H9 (cell line): ENCODE measurements at regions not wholly inside any gene's neighbourhood (a gene's known extent, or its start where the extent isn't known, plus 50 kb on each side); places are given as distances from the start of the nearest gene placed in this dataset.

Source experiments
- DNase-seq: peaks from one replicate; pipeline ENCODE4 v3.0.0-alpha.2; 2017
- H2AFZ ChIP-seq: one replicate; pipeline ENCODE4 v1.6.1; 2013; ENCODE audit warnings: mild to moderate bottlenecking, low read length, control low read depth, moderate library complexity
- H2AK5ac ChIP-seq: 2 replicates; pipeline ENCODE4 v1.6.1; 2013; ENCODE audit warnings: low read length, control low read depth, mixed read lengths; ENCODE audit not compliant: insufficient read length
- H2BK120ac ChIP-seq: one replicate; pipeline ENCODE4 v1.6.1; 2013; ENCODE audit warnings: low read depth, mild to moderate bottlenecking, low read length, control low read depth, inconsistent platforms; ENCODE audit not compliant: poor library complexity, severe bottlenecking
- H2BK12ac ChIP-seq: 2 replicates; pipeline ENCODE4 v1.6.1; 2013; ENCODE audit warnings: low read length, control low read depth, mixed read lengths, low read depth; ENCODE audit not compliant: insufficient read length
- H2BK15ac ChIP-seq: 2 replicates; pipeline ENCODE4 v1.6.1; 2013; ENCODE audit warnings: low read depth, low read length, control low read depth
- H2BK20ac ChIP-seq: one replicate; pipeline ENCODE4 v1.6.1; 2013; ENCODE audit warnings: low read depth, mild to moderate bottlenecking, low read length, control low read depth, inconsistent platforms; ENCODE audit not compliant: poor library complexity, severe bottlenecking
- H2BK5ac ChIP-seq: 2 replicates; pipeline ENCODE4 v1.6.1; 2013; ENCODE audit warnings: low read length, control low read depth, mixed read lengths; ENCODE audit not compliant: insufficient read length
- H3K14ac ChIP-seq: 2 replicates; pipeline ENCODE4 v1.6.1; 2013; ENCODE audit warnings: low read length, control low read depth; ENCODE audit not compliant: insufficient read depth
- H3K18ac ChIP-seq: 2 replicates; pipeline ENCODE4 v1.6.1; 2013; ENCODE audit warnings: low read depth, mild to moderate bottlenecking, mixed read lengths, low read length, control low read depth; ENCODE audit not compliant: insufficient read length
- H3K23ac ChIP-seq: 2 replicates; pipeline ENCODE4 v1.6.1; 2013; ENCODE audit warnings: low read length, control low read depth, mixed read lengths, low read depth; ENCODE audit not compliant: insufficient read length
- H3K23me2 ChIP-seq: 2 replicates; pipeline ENCODE4 v1.6.1; 2013; ENCODE audit warnings: low read depth, mild to moderate bottlenecking, mixed read lengths, low read length, control low read depth; ENCODE audit not compliant: insufficient read length, poor library complexity, severe bottlenecking
- H3K27ac ChIP-seq: 2 replicates; pipeline ENCODE4 v1.5.1; 2013; ENCODE audit warnings: low read length, control low read depth, mixed read lengths, low read depth; ENCODE audit not compliant: insufficient read length
- H3K27me3 ChIP-seq: 2 replicates; pipeline ENCODE4 v1.6.1; 2013; ENCODE audit warnings: low read length, control low read depth, inconsistent platforms; ENCODE audit not compliant: insufficient read depth
- H3K4ac ChIP-seq: 2 replicates; pipeline ENCODE4 v1.6.1; 2013; ENCODE audit warnings: low read depth, mild to moderate bottlenecking, control low read depth, inconsistent platforms, low read length, moderate library complexity
- H3K4me1 ChIP-seq: 2 replicates; pipeline ENCODE4 v1.6.1; 2013; ENCODE audit warnings: low read length, control low read depth, inconsistent platforms; ENCODE audit not compliant: insufficient read depth
- H3K4me2 ChIP-seq: 2 replicates; pipeline ENCODE4 v1.6.1; 2013; ENCODE audit warnings: low read length, control low read depth, mixed read lengths; ENCODE audit not compliant: insufficient read length, insufficient read depth
- H3K56ac ChIP-seq: 2 replicates; pipeline ENCODE4 v1.6.1; 2013; ENCODE audit warnings: low read depth, mild to moderate bottlenecking, mixed read lengths, low read length, control low read depth; ENCODE audit not compliant: insufficient read length
- H3K79me1 ChIP-seq: 2 replicates; pipeline ENCODE4 v1.6.1; 2013; ENCODE audit warnings: low read depth, mild to moderate bottlenecking, moderate library complexity, low read length, control low read depth, inconsistent platforms; ENCODE audit not compliant: insufficient read depth, poor library complexity, severe bottlenecking
- H3K79me2 ChIP-seq: 2 replicates; pipeline ENCODE4 v1.6.1; 2013; ENCODE audit warnings: low read length, control low read depth, inconsistent platforms; ENCODE audit not compliant: insufficient read depth
- H3K9ac ChIP-seq: 2 replicates; pipeline ENCODE4 v1.6.1; 2013; ENCODE audit warnings: low read length, control low read depth, mixed read lengths; ENCODE audit not compliant: insufficient read length; ENCODE audit errors: extremely low read depth
- H3K9me3 ChIP-seq: one replicate; pipeline ENCODE4 v1.6.1; 2013; ENCODE audit warnings: low read depth, low read length, inconsistent platforms; ENCODE audit not compliant: control insufficient read depth
- H3T11ph ChIP-seq: one replicate; pipeline ENCODE4 v1.6.1; 2013; ENCODE audit warnings: mild to moderate bottlenecking, low read length, control low read depth, inconsistent platforms
- H4K20me1 ChIP-seq: one replicate; pipeline ENCODE4 v1.6.1; 2013; ENCODE audit not compliant: control insufficient read depth, insufficient read length, insufficient read depth
- H4K5ac ChIP-seq: 2 replicates; pipeline ENCODE4 v1.6.1; 2013; ENCODE audit warnings: low read depth, mild to moderate bottlenecking, mixed read lengths, low read length, control low read depth; ENCODE audit not compliant: insufficient read length
- H4K8ac ChIP-seq: replicated peaks from 2 replicates; pipeline ENCODE4 v1.6.1; 2013; ENCODE audit warnings: low read length, control low read depth, mixed read lengths, low read depth; ENCODE audit not compliant: insufficient read length
- H4K91ac ChIP-seq: 2 replicates; pipeline ENCODE4 v1.6.1; 2013; ENCODE audit warnings: low read depth, mild to moderate bottlenecking, moderate library complexity, mixed read lengths, low read length, control low read depth; ENCODE audit not compliant: insufficient read length
- H3K27ac Mint-ChIP-seq, 3 experiments: 2 replicates in 2 of 3; 3 replicates in 1 of 3; pipeline ENCODE4 v1.8.0; 2020 to 2021; ENCODE audit warnings: mixed read lengths in 3 of 3, mild to moderate bottlenecking in 1 of 3, moderate library complexity in 1 of 3
- H3K27me3 Mint-ChIP-seq: 2 replicates; pipeline ENCODE4 v1.8.0; 2021; ENCODE audit warnings: low read depth, mild to moderate bottlenecking, moderate library complexity, mixed read lengths
- H3K36me3 Mint-ChIP-seq, 3 experiments: 2 replicates in 2 of 3; 3 replicates in 1 of 3; pipeline ENCODE4 v1.8.0; 2020 to 2021; ENCODE audit warnings: low read depth in 3 of 3, mixed read lengths in 3 of 3; ENCODE audit not compliant: insufficient read depth in 1 of 3
- H3K4me1 Mint-ChIP-seq, 2 experiments: 2 replicates each; pipeline ENCODE4 v1.8.0; 2020; ENCODE audit warnings: mixed read lengths in 2 of 2
- H3K4me3 Mint-ChIP-seq, 2 experiments: 2 replicates in 1 of 2; 3 replicates in 1 of 2; pipeline ENCODE4 v1.8.0; 2020 to 2021; ENCODE audit warnings: mild to moderate bottlenecking in 2 of 2, mixed read lengths in 2 of 2, moderate library complexity in 1 of 2
- H3K9me3 Mint-ChIP-seq, 2 experiments: 2 replicates in 1 of 2; 3 replicates in 1 of 2; pipeline ENCODE4 v1.8.0; 2020; ENCODE audit warnings: mild to moderate bottlenecking in 2 of 2, mixed read lengths in 2 of 2, moderate library complexity in 1 of 2
- CTCF ChIP-seq: fragments of 200-600 bp; sonication (generic); conservative IDR thresholded peaks from 3 replicates; pipeline ENCODE4 v1.8.0; 2021; ENCODE audit warnings: antibody characterized with exemption, mild to moderate bottlenecking
- WGBS: extraction: QIAGEN DNeasy Blood & Tissue Kit; methylation state at CpG from one replicate; pipeline ENCODE4 v1.1.7; 2013; ENCODE audit warnings: missing lambda C conversion rate, low lambda C conversion rate, mixed read lengths; ENCODE audit not compliant: insufficient read length; ENCODE audit errors: extremely low coverage; 5-methylcytosine and 5-hydroxymethylcytosine counted together

DNA sequence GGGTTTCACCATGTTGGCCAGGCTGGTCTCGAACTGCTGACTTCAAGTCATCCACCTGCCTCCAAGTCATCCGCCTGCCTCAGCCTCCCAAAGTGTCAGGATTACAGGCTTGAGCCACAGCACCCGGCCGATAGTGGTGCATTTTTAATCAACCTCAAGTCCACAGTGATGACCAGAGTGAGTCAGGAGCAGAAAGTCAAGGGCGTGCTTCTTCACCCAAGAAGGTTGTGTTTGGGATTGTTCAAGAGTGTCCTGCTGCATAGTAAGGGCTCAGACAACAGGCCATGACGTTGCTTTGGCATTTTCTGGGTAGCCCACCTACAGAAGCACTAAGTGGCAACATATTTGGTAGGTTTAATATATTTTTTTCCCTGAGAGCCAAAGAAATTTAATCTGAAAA lies 108.3 kb upstream of the FAM20A start:
- Histone ChIP-seq H3K79me1 (no peaks in the 10 kb centered on the region), H2BK12ac (no peak overlapping the region), H3K79me2 (no peaks in the 10 kb centered on the region), H3K14ac (no peak overlapping the region), H2BK120ac (no peak overlapping the region), H4K8ac (no peak overlapping the region), H3K23me2 (no peaks in the 10 kb centered on the region), H3T11ph (no peak overlapping the region), H4K91ac (no peak overlapping the region), H3K4me2 (no peak overlapping the region), H3K23ac (no peak overlapping the region), H2AK5ac (no peak overlapping the region), H4K20me1 (no peaks in the 10 kb centered on the region), H3K4ac (no peak overlapping the region), H2BK5ac (no peak overlapping the region), H3K18ac (no peak overlapping the region), H2BK15ac (no peak overlapping the region), H3K9ac (no peak overlapping the region), H3K27me3 (no peaks in the 10 kb centered on the region), H2AFZ (no peak overlapping the region), H4K5ac (no peak overlapping the region), H3K56ac (no peak overlapping the region), H3K27ac (no peak overlapping the region), H2BK20ac (no peak overlapping the region), H3K4me1 (no peaks in the 10 kb centered on the region), H3K9me3 (no peaks in the 10 kb centered on the region)
- no peaks in the 10 kb centered on the region for H3K36me3 Mint-ChIP-seq
- no peak overlapping the region for H3K27ac Mint-ChIP-seq
- TF ChIP-seq CTCF = no peak
- H3K27me3 Mint-ChIP-seq = peaks cover 1% of the 10 kb centered on the region
- H3K4me1 Mint-ChIP-seq = peaks cover 12 to 15% of the 10 kb centered on the region in 2 experiments
- no peak for DNase-seq
- no peak overlapping the region for H3K4me3 Mint-ChIP-seq
- H3K9me3 Mint-ChIP-seq = no peaks in the 10 kb centered on the region
- WGBS = no CpG with 5 or more reads among the region's 6 CpGs
